OCI-LY3 (cell line): ENCODE measurements at regions not wholly inside any gene's neighbourhood (a gene's known extent, or its start where the extent isn't known, plus 50 kb on each side); places are given as distances from the start of the nearest gene placed in this dataset.

ENCODE experiments used
- H2AFZ ChIP-seq: fragments of 200-600, 300-600 bp; shearing (Covaris generic); 2 replicates; pipeline ENCODE4 v1.6.0; 2014; ENCODE audit warnings: antibody characterized with exemption, low read depth, low read length
- H3K27ac ChIP-seq: fragments of 200-600, 300-600 bp; sonication (generic); 2 replicates; pipeline ENCODE4 v1.5.1; 2014; ENCODE audit warnings: mild to moderate bottlenecking, low read length, moderate library complexity, mixed read lengths
- H3K27me3 ChIP-seq: fragments of 200-600, 300-600 bp; sonication (generic); 2 replicates; pipeline ENCODE4 v1.6.1; 2014; ENCODE audit warnings: low read depth, low read length, mixed read lengths
- H3K36me3 ChIP-seq: fragments of 200-600, 300-600 bp; sonication (generic); replicated peaks from 2 replicates; pipeline ENCODE3; 2014; ENCODE audit warnings: low read depth, low read length, mixed read lengths
- H3K4me1 ChIP-seq: fragments of 300-600, 200-600 bp; sonication (generic); 2 replicates; pipeline ENCODE4 v1.6.1; 2014; ENCODE audit warnings: low read length, mixed read lengths
- H3K4me2 ChIP-seq: fragments of 200-600, 300-600 bp; sonication (generic); 2 replicates; pipeline ENCODE4 v1.6.1; 2014; ENCODE audit warnings: low read length, mixed read lengths
- H3K4me3 ChIP-seq: fragments of 300-600, 200-600 bp; sonication (generic); 2 replicates; pipeline ENCODE4 v1.5.1; 2014; ENCODE audit warnings: antibody characterized with exemption, mild to moderate bottlenecking, low read length, moderate library complexity
- H3K79me2 ChIP-seq: fragments of 300-600, 200-600 bp; shearing (Covaris generic); 2 replicates; pipeline ENCODE4 v1.6.1; 2014; ENCODE audit warnings: mild to moderate bottlenecking, low read length, mixed read lengths
- H3K9ac ChIP-seq: fragments of 300-600, 200-600 bp; shearing (Covaris generic); 2 replicates; pipeline ENCODE4 v1.6.0; 2014; ENCODE audit warnings: mild to moderate bottlenecking, low read length, moderate library complexity
- H3K9me3 ChIP-seq: fragments of 200-600, 300-600 bp; shearing (Covaris generic); 2 replicates; pipeline ENCODE4 v1.6.1; 2014; ENCODE audit warnings: low read length, mixed read lengths; ENCODE audit not compliant: insufficient read depth
- H4K20me1 ChIP-seq: fragments of 200-600, 300-600 bp; sonication (generic); 2 replicates; pipeline ENCODE4 v1.6.1; 2016; ENCODE audit warnings: low read length, mixed read lengths; ENCODE audit not compliant: insufficient read depth
- CTCF ChIP-seq: fragments of 200-600, 300-600 bp; sonication (generic); IDR thresholded peaks from 2 replicates; pipeline ENCODE4 v1.5.1; 2014; ENCODE audit warnings: antibody characterized with exemption, low read length, low read depth
- EZH2phosphoT487 ChIP-seq: fragments of 200-600 bp; shearing (Covaris generic); IDR thresholded peaks from 2 replicates; pipeline ENCODE4 v1.6.1; 2018; ENCODE audit warnings: antibody characterized with exemption, mixed run types, low read depth

GRCh38 chr7:11247545-11247944, 273.9 kb downstream of the PHF14 start:
- Histone ChIP-seq H2AFZ (no peak overlapping the region), H3K27me3 (no peaks in the 10 kb centered on the region), H3K4me2 (no peak overlapping the region; the same call in 1 of the 2 replicates), H3K9me3 (no peaks in the 10 kb centered on the region), H3K36me3 (no peaks in the 10 kb centered on the region), H3K79me2 (no peaks in the 10 kb centered on the region), H3K27ac (no peak overlapping the region), H3K4me1 (peaks cover 5% of the 10 kb centered on the region; the same call in 1 of the 2 replicates), H3K9ac (no peak overlapping the region), H4K20me1 (no peaks in the 10 kb centered on the region), H3K4me3 (no peak overlapping the region)
- no peak for TF ChIP-seq EZH2phosphoT487

- Histone ChIP-seq H3K27me3 (no peaks in the 10 kb centered on the region), H4K20me1 (no peaks in the 10 kb centered on the region), H3K4me3 (no peak overlapping the region), H3K36me3 (no peaks in the 10 kb centered on the region), H3K79me2 (no peaks in the 10 kb centered on the region), H2AFZ (no peak overlapping the region), H3K4me2 (no peak overlapping the region), H3K9ac (no peak overlapping the region), H3K27ac (no peak overlapping the region), H3K9me3 (no peaks in the 10 kb centered on the region), H3K4me1 (peaks cover 6% of the 10 kb centered on the region; the same call in 1 of the 2 replicates)
- TF ChIP-seq CTCF (no peak), EZH2phosphoT487 (no peak)
Measured at GRCh38 chr7:11251436-11251835, 277.8 kb downstream of the PHF14 start.

GRCh38 chr7:11252011-11252607, 278.4 kb downstream of the PHF14 start:
- H3K27me3 ChIP-seq = no peaks in the 10 kb centered on the region
- H3K36me3 ChIP-seq = no peaks in the 10 kb centered on the region
- peaks cover 6% of the 10 kb centered on the region; the same call in 1 of the 2 replicates for H3K4me1 ChIP-seq
- 0 out of 2 replicates have a peak overlapping the region, but pooled peaks have one; percentile 9 for H3K4me2 ChIP-seq
- no peaks in the 10 kb centered on the region for H4K20me1 ChIP-seq
- H3K79me2 ChIP-seq = no peaks in the 10 kb centered on the region
- no peak overlapping the region for H3K9ac ChIP-seq
- no peak overlapping the region for H2AFZ ChIP-seq
- TF ChIP-seq CTCF = no peak
- no peak for TF ChIP-seq EZH2phosphoT487
- H3K9me3 ChIP-seq = no peaks in the 10 kb centered on the region
- H3K27ac ChIP-seq = no peak overlapping the region
- no peak overlapping the region for H3K4me3 ChIP-seq

GRCh38 chr7:11252705-11253272, 279.1 kb downstream of the PHF14 start:
- Histone ChIP-seq H3K9ac (no peak overlapping the region), H2AFZ (no peak overlapping the region), H3K27me3 (no peaks in the 10 kb centered on the region), H3K4me3 (no peak overlapping the region), H3K4me2 (0 out of 2 replicates have a peak overlapping the region, but pooled peaks have one; percentile 9), H3K36me3 (no peaks in the 10 kb centered on the region), H4K20me1 (no peaks in the 10 kb centered on the region), H3K4me1 (peaks cover 6% of the 10 kb centered on the region; the same call in 1 of the 2 replicates), H3K9me3 (no peaks in the 10 kb centered on the region), H3K79me2 (no peaks in the 10 kb centered on the region), H3K27ac (no peak overlapping the region)
- TF ChIP-seq EZH2phosphoT487 (no peak), CTCF (no peak)
